Endometrium (tissue), 2 donors: ENCODE measurements at regions not wholly inside any gene's neighbourhood (a gene's known extent, or its start where the extent isn't known, plus 50 kb on each side); places are given as distances from the start of the nearest gene placed in this dataset.

Experiments used
- FAIRE-seq: peaks from 2 replicates; lab custom pipeline; 2012; peaks lifted over from hg19 to GRCh38; lab: Jason Lieb, UNC
- donor health status: control.
- donor health status: control.

DNA sequence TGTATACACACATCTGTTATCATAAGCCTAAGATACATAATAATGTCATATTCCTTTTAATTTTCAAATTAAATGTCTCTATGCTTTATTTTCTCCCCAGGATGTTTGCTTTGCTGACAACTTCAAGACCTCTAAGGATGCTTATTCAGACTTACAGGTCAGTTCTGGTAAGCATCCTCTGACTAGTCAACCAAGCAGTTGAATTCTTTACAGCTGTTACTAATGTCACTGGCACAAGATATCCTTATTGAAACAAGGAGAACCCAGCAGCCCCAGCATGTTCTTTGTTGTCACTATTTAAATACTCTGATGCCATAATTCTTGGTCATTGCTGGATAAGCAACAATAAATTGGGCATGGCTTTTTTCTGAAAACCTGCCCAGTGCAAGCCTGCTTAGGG is 232.3 kb upstream of the PMFBP1 start:
- FAIRE-seq, result no peak

GRCh38 chr16:72401084-72401361 is 229.1 kb upstream of the PMFBP1 start:
- no peak for FAIRE-seq

DNA sequence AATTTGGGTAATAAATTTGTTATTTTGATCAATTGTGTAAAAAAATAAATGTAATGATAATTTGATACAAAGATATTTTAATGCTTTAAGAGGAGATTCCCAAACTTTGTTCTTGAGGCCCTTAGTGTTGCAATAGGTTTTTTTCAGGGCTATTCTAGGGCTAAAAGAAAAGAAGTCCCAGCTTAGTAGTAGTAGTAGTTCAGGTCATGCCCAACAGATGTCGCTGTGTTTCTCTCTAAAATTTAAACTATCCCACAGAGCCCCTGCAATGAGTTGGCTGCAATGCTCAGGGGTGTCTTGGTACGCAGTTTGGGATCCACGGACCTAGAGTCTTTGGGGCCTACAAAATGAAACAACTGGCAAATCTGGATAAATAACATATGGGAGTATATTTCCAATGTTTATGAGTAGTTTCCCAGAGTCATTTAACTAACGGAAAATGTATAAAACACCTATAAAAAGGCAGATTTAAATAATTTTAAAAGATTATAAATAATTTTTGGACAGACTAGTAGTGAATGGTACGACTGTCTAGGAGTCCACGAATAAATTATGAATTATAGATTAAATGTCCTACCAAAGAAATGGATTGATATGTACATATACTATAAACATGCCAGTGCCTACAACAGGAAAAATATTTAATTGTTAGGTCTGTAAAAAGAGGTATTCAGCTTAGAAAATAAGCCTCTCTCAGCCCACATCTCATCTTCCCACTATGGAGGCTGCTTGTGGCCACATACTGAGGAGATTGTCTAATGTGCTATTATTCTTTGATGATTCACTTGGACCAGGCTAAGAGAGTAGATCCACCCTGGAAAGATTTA is 228.5 kb upstream of the PMFBP1 start:
- no peak for FAIRE-seq

DNA sequence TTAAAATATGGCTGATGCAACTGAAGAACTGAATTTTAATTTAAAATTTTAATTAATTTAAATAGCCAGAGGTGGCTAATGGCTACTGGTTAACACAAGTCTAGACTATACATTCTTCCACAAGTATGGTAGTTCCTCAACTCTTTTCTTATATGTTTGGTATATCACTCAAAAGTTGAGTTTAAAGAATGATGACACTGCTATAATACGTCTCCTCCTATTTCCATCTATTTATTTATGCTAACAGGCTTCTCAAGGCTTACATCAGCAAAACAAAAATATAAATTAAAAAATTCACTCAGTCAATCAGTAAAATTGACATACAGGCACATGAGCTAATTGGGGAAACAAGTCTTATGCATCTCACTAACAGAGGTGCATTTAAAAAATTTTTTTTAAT is 227.9 kb upstream of the PMFBP1 start:
- no peak for FAIRE-seq

GRCh38 chr16:72397876-72398275 is 225.9 kb upstream of the PMFBP1 start:
- FAIRE-seq, result no peak

GRCh38 chr16:72394526-72394925 is 222.6 kb upstream of the PMFBP1 start:
- FAIRE-seq, result no peak

DNA sequence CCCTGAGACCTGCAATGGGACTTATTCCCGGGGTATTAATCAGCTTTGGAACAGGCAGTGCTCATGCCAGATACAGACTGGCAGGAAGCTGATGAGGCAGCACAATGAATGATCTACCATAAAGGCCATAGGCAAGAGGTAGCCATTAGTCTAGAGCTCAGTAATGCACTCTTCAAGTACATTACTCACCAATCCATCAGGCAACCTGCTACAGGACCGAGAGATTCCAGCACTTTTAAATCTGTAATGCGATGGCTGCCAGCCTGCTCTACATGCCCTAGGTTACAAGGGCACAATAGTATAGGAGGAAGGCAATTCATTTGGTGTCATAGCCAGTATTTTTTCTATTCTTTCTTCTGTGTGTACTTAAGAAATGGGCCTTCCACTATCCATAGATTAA is 217.8 kb upstream of the PMFBP1 start:
- FAIRE-seq, result no peak

DNA sequence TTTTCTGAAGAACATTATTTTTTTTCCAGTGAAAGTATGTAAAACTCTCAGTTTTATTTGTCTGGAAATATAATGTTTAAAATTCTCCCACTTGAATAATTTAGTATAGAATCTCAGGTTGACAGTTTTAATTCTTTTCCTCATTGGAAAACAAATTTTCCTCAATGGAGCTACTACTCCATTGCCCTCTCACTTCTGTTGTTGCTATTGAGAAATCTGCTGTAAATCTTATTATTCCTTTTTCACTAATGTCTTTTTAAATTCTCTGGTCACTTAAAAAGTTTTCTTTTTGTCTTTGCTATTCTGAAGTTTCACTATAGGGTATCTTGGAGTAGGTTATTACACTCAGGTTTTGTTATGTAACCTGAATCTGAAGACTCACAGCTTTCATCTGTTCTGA is 216.1 kb upstream of the PMFBP1 start:
- no peak for FAIRE-seq

DNA sequence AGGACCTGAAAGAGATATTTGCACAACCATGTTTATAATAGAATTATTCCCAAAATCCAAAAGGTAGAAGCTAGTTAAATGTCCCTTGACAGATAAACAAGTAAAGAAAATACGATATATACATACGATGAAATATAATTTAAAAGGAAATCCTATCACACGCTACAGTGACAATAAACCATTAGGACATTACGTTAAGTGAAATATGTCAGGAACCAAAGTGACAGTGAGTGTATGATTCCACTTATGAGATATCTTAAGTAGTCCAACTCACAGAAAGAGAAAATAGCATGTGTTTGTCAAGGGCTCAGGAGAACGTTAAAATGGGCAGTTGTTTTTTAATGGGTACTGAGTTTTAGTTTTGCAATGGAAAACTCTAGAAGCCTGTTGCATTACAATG is 212.7 kb upstream of the PMFBP1 start:
- no peak for FAIRE-seq

DNA sequence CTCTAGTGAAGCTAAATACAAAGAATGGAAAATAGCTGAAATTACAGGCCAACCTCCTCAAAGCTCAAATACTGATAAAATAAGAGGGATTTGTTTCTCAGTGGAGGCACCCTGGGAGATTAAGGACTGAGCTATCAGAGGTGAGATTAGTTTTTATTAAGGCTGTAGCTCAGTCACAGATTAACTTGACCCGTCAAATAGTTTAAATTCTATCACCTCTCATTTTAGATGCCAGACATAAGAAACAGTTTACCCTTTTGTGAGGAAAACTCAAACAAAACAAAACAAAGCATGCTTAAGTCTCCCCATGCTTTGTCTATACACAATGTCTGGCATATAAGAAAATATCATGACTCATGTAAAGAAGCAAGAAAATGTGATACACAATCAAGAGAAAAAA is 208.3 kb upstream of the PMFBP1 start:
- no peak for FAIRE-seq

GRCh38 chr16:72373201-72373600 is 201.2 kb upstream of the PMFBP1 start:
- no peak for FAIRE-seq

- no peak for FAIRE-seq
These were observed 200.4 kb upstream of the PMFBP1 start for GRCh38 chr16:72372087-72373045.

- no peak for FAIRE-seq
These were observed 199.5 kb upstream of the PMFBP1 start for GRCh38 chr16:72371307-72372086.

DNA sequence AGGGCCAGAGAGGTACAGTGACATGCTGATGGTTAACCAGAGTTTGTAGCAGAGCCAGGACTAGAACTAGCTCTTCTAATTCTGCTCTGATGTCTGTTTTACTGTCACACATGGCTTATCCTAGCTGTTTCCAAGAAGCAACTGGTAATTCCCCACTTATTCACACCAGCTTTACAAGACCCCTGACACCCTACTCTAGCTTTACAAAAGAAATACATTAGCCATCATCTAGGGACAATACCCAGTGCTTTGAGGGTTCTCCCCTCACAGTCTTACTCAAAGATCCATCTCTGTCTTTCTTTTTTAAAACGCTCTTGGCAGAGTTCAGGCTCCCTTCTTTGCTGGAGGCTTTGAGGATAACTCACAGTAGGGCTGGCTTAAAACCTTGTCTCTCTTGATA is 197.3 kb upstream of the PMFBP1 start:
- no peak for FAIRE-seq

- no peak for FAIRE-seq
These were observed 195.9 kb upstream of the PMFBP1 start for GRCh38 chr16:72367851-72368250.

DNA sequence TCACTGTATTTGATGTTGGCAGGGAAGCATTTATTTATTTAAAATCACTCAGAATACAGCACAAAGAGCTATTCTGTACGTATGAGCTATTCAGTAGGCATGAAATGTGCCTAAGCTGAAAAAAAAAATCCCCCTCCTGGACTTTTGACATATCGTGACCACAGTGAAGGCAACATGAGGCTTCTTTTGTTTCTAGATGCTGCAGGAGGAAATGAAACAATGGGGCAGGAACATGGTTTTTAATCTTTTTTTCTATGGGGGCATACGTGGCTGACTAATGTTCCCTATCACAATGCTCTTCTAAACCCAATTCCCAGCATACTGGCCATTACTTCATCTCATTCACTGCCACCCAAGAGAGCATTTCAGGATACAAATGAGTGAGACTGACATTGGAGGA is 191.0 kb upstream of the PMFBP1 start:
- no peak for FAIRE-seq

GRCh38 chr16:72362476-72362875 is 190.5 kb upstream of the PMFBP1 start:
- FAIRE-seq, result no peak

DNA sequence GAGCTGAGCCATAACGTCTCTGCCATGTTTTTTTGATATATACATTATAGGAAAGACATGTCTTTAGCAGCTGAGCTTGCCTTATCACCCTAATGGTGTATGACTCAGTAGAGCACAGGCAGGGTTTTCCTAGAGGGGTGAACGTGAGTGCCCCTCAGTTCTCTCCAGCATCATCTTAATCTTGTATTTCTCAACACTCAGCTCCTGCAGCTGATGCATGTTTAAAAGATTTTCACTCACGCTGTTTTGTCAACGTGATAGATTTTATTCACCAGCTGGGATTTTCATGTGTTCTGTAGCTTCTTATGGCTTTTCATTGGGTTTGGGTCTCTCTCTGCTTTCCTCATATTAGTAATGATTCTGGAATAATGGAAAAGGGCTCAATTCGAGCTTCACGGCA is 186.0 kb upstream of the PMFBP1 start:
- no peak for FAIRE-seq

- FAIRE-seq, result no peak
These were observed 183.6 kb upstream of the PMFBP1 start for GRCh38 chr16:72355561-72355960.

GRCh38 chr16:72349719-72350118 is 177.8 kb upstream of the PMFBP1 start:
- no peak for FAIRE-seq

GRCh38 chr16:72332926-72333325 is 161.0 kb upstream of the PMFBP1 start:
- FAIRE-seq, result no peak

- no peak for FAIRE-seq
These were observed 152.6 kb upstream of the PMFBP1 start for GRCh38 chr16:72324578-72324977.

DNA sequence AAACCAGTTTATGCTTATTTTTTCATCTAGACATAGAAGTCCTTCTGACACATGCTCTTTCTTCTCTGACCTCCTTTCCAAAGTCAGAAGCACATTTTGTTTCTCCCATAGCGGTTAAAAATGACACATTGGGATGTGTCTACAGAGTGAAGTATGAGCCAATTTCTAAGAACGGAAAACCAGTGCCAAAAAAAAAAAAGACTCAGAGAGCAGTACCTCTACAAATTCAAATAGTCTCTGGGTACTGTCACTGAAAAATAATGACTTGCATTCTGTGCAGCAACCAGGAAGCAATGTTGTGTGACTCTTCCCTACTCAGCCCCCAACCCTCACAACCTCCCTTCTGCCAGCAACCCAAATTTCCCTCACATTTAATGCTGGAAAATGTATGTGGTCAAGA is 145.5 kb upstream of the PMFBP1 start:
- FAIRE-seq, result no peak
